CD4-positive, CD25-positive, alpha-beta regulatory T cell (primary cell): ENCODE measurements at regions not wholly inside any gene's neighbourhood (a gene's known extent, or its start where the extent isn't known, plus 50 kb on each side); places are given as distances from the start of the nearest gene placed in this dataset.

Experiments used
- ATAC-seq, 2 donors: fragments of 150-1000 bp; cut with Tn5 transposase; one replicate each; pipeline ENCODE4 v1.10.0; 2021; ENCODE audit warnings: low read depth in 2 of 2, moderate number of reproducible peaks in 2 of 2, moderate library complexity in 1 of 2
- DNase-seq, 3 donors: peaks; one replicate each; pipeline versions ENCODE4 v3.0.0 to v3.0.0-alpha.2; 2012 to 2022; ENCODE audit warnings: mixed read lengths in 1 of 3
- H3K27ac ChIP-seq: one replicate; pipeline ENCODE4 v1.7.0; 2013; ENCODE audit warnings: mild to moderate bottlenecking, low read length; ENCODE audit not compliant: insufficient read depth, poor library complexity, severe bottlenecking
- H3K27me3 ChIP-seq: one replicate; pipeline ENCODE4 v1.7.0; 2013; ENCODE audit warnings: low read length; ENCODE audit not compliant: control insufficient read depth, insufficient read depth
- H3K36me3 ChIP-seq: one replicate; pipeline ENCODE4 v1.7.0; 2013; ENCODE audit warnings: mild to moderate bottlenecking, low read length, moderate library complexity; ENCODE audit not compliant: control insufficient read depth, insufficient read depth
- H3K4me1 ChIP-seq: 2 replicates; pipeline ENCODE4 v1.7.0; 2013; ENCODE audit warnings: mild to moderate bottlenecking, low read length; ENCODE audit not compliant: insufficient read depth, control insufficient read depth, poor library complexity, severe bottlenecking
- H3K4me3 ChIP-seq: one replicate; pipeline ENCODE4 v1.7.0; 2013; ENCODE audit warnings: low read depth, mild to moderate bottlenecking, low read length, moderate library complexity
- H3K9me3 ChIP-seq, 2 experiments: 1 replicate in 1 of 2; 2 replicates in 1 of 2; pipeline ENCODE4 v1.7.0; 2013; ENCODE audit warnings: low read length in 2 of 2, mild to moderate bottlenecking in 1 of 2, moderate library complexity in 1 of 2; ENCODE audit not compliant: control insufficient read depth in 2 of 2
- H3K27ac Mint-ChIP-seq, 3 donors: one replicate each; pipeline ENCODE4 v1.8.0; 2020 to 2022; ENCODE audit warnings: mild to moderate bottlenecking in 3 of 3, mixed read lengths in 3 of 3, moderate library complexity in 2 of 3
- H3K27me3 Mint-ChIP-seq: one replicate; pipeline ENCODE4 v1.8.0; 2022; ENCODE audit warnings: mild to moderate bottlenecking, mixed read lengths
- H3K36me3 Mint-ChIP-seq: one replicate; pipeline ENCODE4 v1.8.0; 2020; ENCODE audit warnings: mixed read lengths
- H3K4me1 Mint-ChIP-seq, 4 donors: one replicate each; pipeline ENCODE4 v1.8.0; 2020 to 2022; ENCODE audit warnings: mixed read lengths in 4 of 4, mild to moderate bottlenecking in 1 of 4
- H3K4me3 Mint-ChIP-seq, 4 donors: one replicate each; pipeline ENCODE4 v1.8.0; 2020 to 2022; ENCODE audit warnings: mild to moderate bottlenecking in 4 of 4, mixed read lengths in 4 of 4, moderate library complexity in 3 of 4
- H3K9me3 Mint-ChIP-seq, 7 donors: one replicate each; pipeline ENCODE4 v1.8.0; 2020 to 2022; ENCODE audit warnings: mixed read lengths in 7 of 7, mild to moderate bottlenecking in 3 of 7, moderate library complexity in 2 of 7

DNA sequence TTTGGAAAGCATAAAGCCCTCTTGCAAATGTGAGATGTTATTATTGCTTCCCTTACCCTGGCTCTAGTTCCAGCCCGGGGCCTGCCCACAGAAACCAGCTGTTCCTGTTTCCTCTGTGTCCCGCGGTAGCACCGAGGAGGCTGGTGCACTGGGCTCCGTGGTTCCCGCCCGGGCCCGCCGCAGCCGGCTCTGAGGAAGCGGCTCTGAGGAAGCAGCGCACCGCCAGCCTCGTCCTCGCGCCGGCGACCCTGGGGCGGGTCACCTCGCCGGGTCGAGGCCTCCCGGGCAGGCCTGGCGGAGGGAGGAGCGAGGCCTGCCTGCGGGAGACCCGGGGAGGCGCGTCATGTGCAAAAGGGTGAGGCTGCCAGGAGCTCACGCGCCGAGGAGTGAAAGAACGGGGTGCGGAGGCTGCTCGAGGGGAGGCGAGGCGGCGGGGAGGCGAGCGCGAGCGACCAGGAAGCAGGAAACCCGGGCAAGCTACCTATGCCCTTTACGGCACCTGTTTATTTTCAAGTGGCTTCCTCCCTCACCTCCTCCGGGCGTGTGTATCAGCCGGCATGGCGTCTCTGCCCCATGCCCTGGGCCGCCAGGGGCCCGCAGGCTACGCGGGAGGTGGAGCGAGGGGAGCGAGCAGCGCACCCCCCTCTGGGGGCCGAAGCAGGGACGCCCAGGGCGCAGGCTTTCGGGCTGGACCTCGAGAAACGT is 61.3 kb upstream of the MEGF10 start:
- Histone ChIP-seq H3K27ac (peak overlapping the region; percentile 68), H3K36me3 (no peaks in the 10 kb centered on the region), H3K27me3 (no peaks in the 10 kb centered on the region), H3K9me3 (no peaks in the 10 kb centered on the region), H3K4me1 (peaks cover 10% of the 10 kb centered on the region), H3K4me3 (peak overlapping the region; percentile 81)
- Mint-ChIP-seq H3K27ac (peak overlapping the region; percentile 50 to 87 (median 84)), H3K9me3 (peaks cover 0 to 8% (median 3%) of the 10 kb centered on the region in 7 donors), H3K36me3 (peaks cover 17% of the 10 kb centered on the region), H3K4me3 (peak overlapping the region; percentile 73 to 92 (median 84)), H3K4me1 (peaks cover 11 to 35% (median 22%) of the 10 kb centered on the region in 4 donors), H3K27me3 (no peaks in the 10 kb centered on the region)
- DNase-seq (peak; percentile 23 to 83 (median 66)), ATAC-seq (peak; percentile 80 to 84)

DNA sequence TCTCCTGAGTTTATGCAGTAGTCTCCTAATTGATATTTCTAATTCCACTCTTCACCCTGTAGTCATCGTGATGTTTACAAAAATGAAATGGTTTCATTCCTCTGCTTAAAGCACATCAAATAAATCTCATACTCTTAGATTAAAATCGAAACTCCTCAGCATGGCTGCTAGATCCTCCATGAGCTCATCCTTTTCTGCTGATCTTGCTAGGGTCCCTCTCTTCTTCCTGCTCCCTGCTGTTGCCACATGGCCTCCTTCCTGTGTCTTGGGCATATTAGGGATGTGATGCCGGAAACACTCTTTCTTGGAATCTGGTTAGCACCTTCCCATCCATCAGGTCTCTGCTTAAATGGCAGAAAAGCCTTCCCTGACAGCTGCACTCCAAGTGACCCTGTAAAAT is 59.5 kb upstream of the MEGF10 start:
- DNase-seq (peak in 1 of 3 donors; percentile 30), ATAC-seq (no peak)
- Mint-ChIP-seq H3K27ac (peak overlapping the region in 2 of 3 donors; percentile 9 to 50), H3K9me3 (peaks cover 0 to 8% (median 3%) of the 10 kb centered on the region in 7 donors), H3K4me3 (peak overlapping the region; percentile 73 to 92 (median 84)), H3K4me1 (peaks cover 11 to 35% (median 22%) of the 10 kb centered on the region in 4 donors), H3K27me3 (no peaks in the 10 kb centered on the region), H3K36me3 (peaks cover 22% of the 10 kb centered on the region)
- Histone ChIP-seq H3K4me3 (no peak overlapping the region), H3K36me3 (no peaks in the 10 kb centered on the region), H3K9me3 (no peaks in the 10 kb centered on the region), H3K27ac (no peak overlapping the region), H3K27me3 (no peaks in the 10 kb centered on the region), H3K4me1 (peaks cover 10% of the 10 kb centered on the region)

DNA sequence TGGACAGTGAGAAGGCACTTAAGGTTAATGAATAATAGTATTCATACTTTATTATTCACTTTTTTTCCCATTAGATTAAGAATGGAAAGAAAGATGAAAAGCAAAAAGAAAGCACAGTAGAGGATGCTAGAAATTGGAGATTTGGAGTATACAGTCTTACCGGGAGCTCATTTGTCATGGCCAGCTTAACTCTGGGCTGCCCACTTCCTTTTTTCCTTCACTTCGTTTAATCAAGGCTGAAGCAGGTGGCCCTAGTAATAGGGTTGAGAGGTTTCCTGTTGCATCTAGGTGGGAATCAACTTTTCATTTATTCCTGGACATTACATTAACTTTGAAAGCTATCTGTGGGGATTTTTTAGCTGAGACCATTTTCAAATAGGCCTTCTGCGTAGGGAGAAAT is 57.0 kb upstream of the MEGF10 start:
- peaks cover 36% of the 10 kb centered on the region for H3K36me3 Mint-ChIP-seq
- ATAC-seq: no peak

DNA sequence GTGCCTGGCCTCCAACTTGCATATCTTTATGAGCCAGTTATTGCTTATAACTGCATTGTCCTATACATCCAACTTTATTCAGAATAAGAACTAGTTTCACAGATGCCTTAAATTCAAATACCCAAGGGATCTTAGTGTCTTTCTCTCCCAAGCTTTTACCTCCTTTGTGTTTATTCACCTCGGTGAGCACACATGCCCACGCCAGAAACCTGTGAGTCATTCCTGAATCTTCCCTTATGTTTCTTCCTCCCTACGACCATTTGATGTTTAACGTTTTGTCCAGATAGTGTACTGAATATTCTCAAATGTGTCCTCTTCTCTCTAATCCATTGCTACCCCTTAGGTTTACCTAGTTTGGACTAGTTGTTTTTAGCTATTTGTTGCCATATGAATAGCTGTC is 55.5 kb upstream of the MEGF10 start:
- peak overlapping the region in 1 of 3 donors; percentile 41 for H3K27ac Mint-ChIP-seq
- Histone ChIP-seq H3K4me1 (peaks cover 4% of the 10 kb centered on the region), H3K27me3 (no peaks in the 10 kb centered on the region), H3K36me3 (peaks cover 2% of the 10 kb centered on the region), H3K27ac (no peak overlapping the region), H3K4me3 (no peak overlapping the region), H3K9me3 (no peaks in the 10 kb centered on the region)
- ATAC-seq (no peak), DNase-seq (no peak)
- no peaks in the 10 kb centered on the region for H3K27me3 Mint-ChIP-seq
- H3K4me1 Mint-ChIP-seq: peaks cover 8 to 13% (median 11%) of the 10 kb centered on the region in 4 donors
- peaks cover 36% of the 10 kb centered on the region for H3K36me3 Mint-ChIP-seq
- peaks cover 0 to 2% (median 0%) of the 10 kb centered on the region in 7 donors for H3K9me3 Mint-ChIP-seq
- H3K4me3 Mint-ChIP-seq: no peak overlapping the region

More for the DNA sequence above, 57.0 kb upstream of the MEGF10 start:
- Mint-ChIP-seq H3K4me3 (peak overlapping the region in 1 of 4 donors; percentile 29), H3K9me3 (peaks cover 0 to 2% (median 0%) of the 10 kb centered on the region in 7 donors), H3K4me1 (peaks cover 11 to 26% (median 20%) of the 10 kb centered on the region in 4 donors), H3K27me3 (no peaks in the 10 kb centered on the region), H3K27ac (no peak overlapping the region)
- DNase-seq: no peak
- Histone ChIP-seq H3K27ac (no peak overlapping the region), H3K36me3 (peaks cover 2% of the 10 kb centered on the region), H3K4me1 (peaks cover 10% of the 10 kb centered on the region), H3K4me3 (no peak overlapping the region), H3K9me3 (no peaks in the 10 kb centered on the region), H3K27me3 (no peaks in the 10 kb centered on the region)

DNA sequence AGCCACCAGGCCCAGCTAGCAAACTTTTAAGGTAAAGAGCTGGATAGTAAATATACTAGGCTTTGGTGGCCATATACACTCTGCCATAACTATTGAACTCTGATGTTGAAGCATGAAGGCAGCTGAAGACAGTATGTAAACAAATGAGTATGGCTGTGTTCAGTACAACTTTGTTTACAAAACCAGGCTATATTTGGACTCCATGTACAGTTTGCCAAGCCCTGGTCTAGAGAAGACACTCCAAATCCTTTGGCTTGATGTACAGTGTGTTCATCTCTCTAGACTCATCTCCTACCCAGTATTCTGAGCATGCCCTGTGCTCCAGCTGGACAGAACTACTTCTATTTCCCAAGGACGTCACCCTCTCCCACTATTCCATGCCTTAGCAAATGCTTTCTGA is 54.3 kb upstream of the MEGF10 start:
- no peak overlapping the region for H3K4me3 Mint-ChIP-seq
- peaks cover 37% of the 10 kb centered on the region for H3K36me3 Mint-ChIP-seq
- H3K27me3 ChIP-seq: no peaks in the 10 kb centered on the region
- no peaks in the 10 kb centered on the region for H3K4me1 ChIP-seq
- ATAC-seq (no peak), DNase-seq (no peak)
- peaks cover 2% of the 10 kb centered on the region for H3K36me3 ChIP-seq
- no peaks in the 10 kb centered on the region for H3K9me3 ChIP-seq
- H3K4me3 ChIP-seq: no peak overlapping the region
- H3K27ac Mint-ChIP-seq: no peak overlapping the region
- H3K9me3 Mint-ChIP-seq: peaks cover 0 to 1% (median 0%) of the 10 kb centered on the region in 7 donors
- peaks cover 2 to 4% (median 3%) of the 10 kb centered on the region in 4 donors for H3K4me1 Mint-ChIP-seq
- H3K27me3 Mint-ChIP-seq: peaks cover under 1% of the 10 kb centered on the region
- no peak overlapping the region for H3K27ac ChIP-seq
